Smooth muscle cell (in vitro differentiated cells): ENCODE measurements at regions not wholly inside any gene's neighbourhood (a gene's known extent, or its start where the extent isn't known, plus 50 kb on each side); places are given as distances from the start of the nearest gene placed in this dataset.

ENCODE experiments used
- DNase-seq: peaks from one replicate; lab custom pipeline; 2025; ENCODE audit not compliant: unreplicated experiment; lab: John Stamatoyannopoulos, UW
- H2AFZ ChIP-seq: fragments of 200-600 bp; sonication (generic); 2 replicates; pipeline ENCODE4 v1.6.0; 2016; ENCODE audit warnings: antibody characterized with exemption, low read depth, mild to moderate bottlenecking
- H3F3A ChIP-seq: fragments of 200-600 bp; sonication (generic); 2 replicates; pipeline ENCODE4 v1.6.0; 2017; ENCODE audit warnings: antibody characterized with exemption, low read depth
- H3K27ac ChIP-seq: fragments of 200-600 bp; sonication (generic); 2 replicates; pipeline ENCODE4 v1.5.1; 2016; ENCODE audit warnings: low read depth, mild to moderate bottlenecking
- H3K27me3 ChIP-seq: fragments of 200-600 bp; sonication (generic); 2 replicates; pipeline ENCODE4 v1.6.1; 2016; ENCODE audit warnings: low read depth, mild to moderate bottlenecking
- H3K36me3 ChIP-seq: fragments of 200-600 bp; sonication (generic); 2 replicates; pipeline ENCODE4 v1.5.1; 2016; ENCODE audit warnings: low read depth
- H3K4me1 ChIP-seq: fragments of 200-600 bp; sonication (generic); 2 replicates; pipeline ENCODE4 v1.5.1; 2016; ENCODE audit warnings: low read depth
- H3K4me2 ChIP-seq: fragments of 200-600 bp; sonication (generic); 2 replicates; pipeline ENCODE4 v1.6.0; 2016; ENCODE audit warnings: mild to moderate bottlenecking
- H3K4me3 ChIP-seq: fragments of 200-600 bp; sonication (generic); 2 replicates; pipeline ENCODE4 v1.5.1; 2016; ENCODE audit warnings: mild to moderate bottlenecking
- H3K79me2 ChIP-seq: fragments of 200-600 bp; sonication (generic); 2 replicates; pipeline ENCODE4 v1.6.0; 2016; ENCODE audit warnings: low read depth, mild to moderate bottlenecking
- H3K9ac ChIP-seq: fragments of 200-600 bp; sonication (generic); 2 replicates; pipeline ENCODE4 v1.6.0; 2016; ENCODE audit warnings: low read depth
- H3K9me3 ChIP-seq: fragments of 200-600 bp; sonication (generic); replicated peaks from 2 replicates; pipeline ENCODE4 v1.5.1; 2016; ENCODE audit warnings: low read depth
- H4K20me1 ChIP-seq: fragments of 200-600 bp; sonication (generic); 2 replicates; pipeline ENCODE4 v1.6.0; 2016; ENCODE audit warnings: low read depth
- CTCF ChIP-seq: fragments of 200-600 bp; sonication (generic); IDR thresholded peaks from 2 replicates; pipeline ENCODE4 v1.5.1; 2017; ENCODE audit warnings: borderline replicate concordance, mild to moderate bottlenecking, antibody characterized with exemption; ENCODE audit not compliant: insufficient read depth, poor library complexity, severe bottlenecking
- WGBS: methylation state at CpG from one replicate; pipeline ENCODE4 v1.1.7; 2016; ENCODE audit warnings: low lambda C conversion rate; 5-methylcytosine and 5-hydroxymethylcytosine counted together

GRCh38 chr4:116058129-116058528 lies 944.7 kb upstream of the NDST4 start:
- Histone ChIP-seq H3K4me2 (no peak overlapping the region), H3K9ac (no peak overlapping the region), H3K79me2 (no peaks in the 10 kb centered on the region), H3K9me3 (no peaks in the 10 kb centered on the region), H3K4me3 (no peak overlapping the region), H4K20me1 (no peaks in the 10 kb centered on the region), H3F3A (no peaks in the 10 kb centered on the region), H2AFZ (no peak overlapping the region), H3K4me1 (no peaks in the 10 kb centered on the region), H3K36me3 (no peaks in the 10 kb centered on the region), H3K27me3 (no peaks in the 10 kb centered on the region), H3K27ac (no peak overlapping the region)
- TF ChIP-seq CTCF: no peak
- no peak for DNase-seq
- 90% methylated on average over 1 of the region's 1 CpG for WGBS

GRCh38 chr4:116055857-116056827 lies 942.7 kb upstream of the NDST4 start:
- peak; percentile 53 for TF ChIP-seq CTCF
- no peak overlapping the region for H2AFZ ChIP-seq
- DNase-seq: no peak
- H3K27me3 ChIP-seq: no peaks in the 10 kb centered on the region
- H4K20me1 ChIP-seq: no peaks in the 10 kb centered on the region
- 72% methylated on average over 3 of the region's 3 CpGs for WGBS
- no peak overlapping the region for H3K4me2 ChIP-seq
- H3K9me3 ChIP-seq: no peaks in the 10 kb centered on the region
- H3K27ac ChIP-seq: no peak overlapping the region
- no peak overlapping the region for H3K9ac ChIP-seq
- no peak overlapping the region for H3K4me3 ChIP-seq
- H3K4me1 ChIP-seq: no peaks in the 10 kb centered on the region
- H3K36me3 ChIP-seq: no peaks in the 10 kb centered on the region
- no peaks in the 10 kb centered on the region for H3K79me2 ChIP-seq
- no peaks in the 10 kb centered on the region for H3F3A ChIP-seq

- WGBS: 81% methylated on average over 2 of the region's 2 CpGs
- Histone ChIP-seq H3K27me3 (no peaks in the 10 kb centered on the region), H4K20me1 (no peaks in the 10 kb centered on the region), H3K9ac (no peak overlapping the region), H2AFZ (no peak overlapping the region), H3K4me1 (no peaks in the 10 kb centered on the region), H3K79me2 (no peaks in the 10 kb centered on the region), H3K9me3 (no peaks in the 10 kb centered on the region), H3K4me3 (no peak overlapping the region), H3K4me2 (no peak overlapping the region), H3K36me3 (no peaks in the 10 kb centered on the region), H3K27ac (no peak overlapping the region), H3F3A (no peaks in the 10 kb centered on the region)
- DNase-seq: no peak
- no peak for TF ChIP-seq CTCF
These were observed 913.9 kb upstream of the NDST4 start for GRCh38 chr4:116027311-116027710.
